GM12878 (cell line): ENCODE measurements at regions not wholly inside any gene's neighbourhood (a gene's known extent, or its start where the extent isn't known, plus 50 kb on each side); places are given as distances from the start of the nearest gene placed in this dataset.

Source experiments
- ATAC-seq: fragments of 200-7000 bp; cut with Tn5 transposase; 3 replicates; pipeline ENCODE4 v1.9.1; 2020; ENCODE audit warnings: mild to moderate bottlenecking, moderate library complexity
- BruUV-seq: library from RNA; stranded (reverse); fragments of 400-500 nt; replicated peaks from 2 replicates; lab custom pipeline; 2021; lab: Mats Ljungman, UMichigan
- CTCF ChIA-PET: fragments of 300-600 bp; sonication (Branson Sonifier 250); formaldehyde crosslinking; extraction: SDS; loops from one replicate; lab custom pipeline; 2021; ENCODE audit warnings: inconsistent platforms; lab: Yijun Ruan, JAX
- POLR2A ChIA-PET: fragments of 350-600 bp; formaldehyde crosslinking; extraction: SDS; loops from one replicate; lab custom pipeline; 2021; ENCODE audit warnings: inconsistent platforms; lab: Charles Lee
- RAD21 ChIA-PET: fragments of 300-600 bp; sonication (Branson Sonifier 250); formaldehyde crosslinking; loops from one replicate; lab custom pipeline; 2023; ENCODE audit warnings: antibody characterized with exemption; ENCODE audit not compliant: unreplicated experiment; lab: Charles Lee
- SMC1A ChIA-PET: fragments of 300-600 bp; sonication (Branson Sonifier 250); formaldehyde crosslinking; loops from one replicate; lab custom pipeline; 2023; ENCODE audit not compliant: unreplicated experiment, uncharacterized antibody; lab: Charles Lee
- DNase-seq: peaks from one replicate; pipeline ENCODE4 v3.0.0-alpha.2; 2011; ENCODE audit warnings: low read depth, low spot score
- FAIRE-seq: peaks from 3 replicates; lab custom pipeline; 2011; peaks lifted over from hg19 to GRCh38; lab: Jason Lieb, UNC
- H2AFZ ChIP-seq: 2 replicates; pipeline ENCODE4 v1.6.0; 2011; ENCODE audit warnings: low read depth, low read length, control low read depth; ENCODE audit not compliant: control insufficient read depth
- H3K27ac ChIP-seq: 2 replicates; pipeline ENCODE4 v1.5.1; 2011; ENCODE audit warnings: control low read depth; ENCODE audit not compliant: control insufficient read depth, insufficient read depth
- H3K27me3 ChIP-seq, 2 experiments: replicated peaks in 1 of 2; 2 replicates each; pipeline versions ENCODE4 v1.6.0 to v1.6.1; 2011; ENCODE audit warnings: low read length in 1 of 2; ENCODE audit not compliant: control insufficient read depth in 2 of 2, insufficient read depth in 2 of 2
- H3K36me3 ChIP-seq, 2 experiments: 2 replicates each; pipeline ENCODE4 v1.5.1; 2011; ENCODE audit warnings: low read length in 1 of 2; ENCODE audit not compliant: control insufficient read depth in 2 of 2, insufficient read depth in 2 of 2
- H3K4me1 ChIP-seq: 2 replicates; pipeline ENCODE4 v1.6.1; 2011; ENCODE audit warnings: mild to moderate bottlenecking, low read length, moderate library complexity, mixed read lengths; ENCODE audit not compliant: control insufficient read depth, insufficient read depth
- H3K4me2 ChIP-seq: 2 replicates; pipeline ENCODE4 v1.6.0; 2011; ENCODE audit warnings: control low read depth; ENCODE audit not compliant: control insufficient read depth, insufficient read depth
- H3K4me3 ChIP-seq: fragments of 200-600 bp; sonication (generic); 2 replicates; pipeline ENCODE4 v1.5.1; 2016
- H3K79me2 ChIP-seq: 2 replicates; pipeline ENCODE4 v1.6.0; 2011; ENCODE audit warnings: low read length; ENCODE audit not compliant: control insufficient read depth, insufficient read depth
- H3K9ac ChIP-seq: 2 replicates; pipeline ENCODE4 v1.8.0; 2011; ENCODE audit warnings: low read length, control low read depth, mixed read lengths; ENCODE audit not compliant: control insufficient read depth, insufficient read depth
- H3K9me3 ChIP-seq: replicated peaks from 3 replicates; pipeline ENCODE4 v1.5.1; 2011; ENCODE audit warnings: mild to moderate bottlenecking, low read length; ENCODE audit not compliant: control insufficient read depth, insufficient read depth
- H4K20me1 ChIP-seq: 2 replicates; pipeline ENCODE4 v1.6.0; 2011; ENCODE audit not compliant: control insufficient read depth, insufficient read depth
- ESRRA ChIP-seq: IDR thresholded peaks from 2 replicates; pipeline ENCODE4 v1.6.1; 2012; ENCODE audit warnings: mild to moderate bottlenecking, low read length, improper control_type of control experiment
- GATAD2B ChIP-seq: fragments of 450-650 bp; conservative IDR thresholded peaks from 2 replicates; pipeline ENCODE4 v1.6.1; 2017; ENCODE audit warnings: low read depth, mild to moderate bottlenecking, moderate library complexity
- HDGF ChIP-seq: fragments of 450-650 bp; IDR thresholded peaks from 2 replicates; pipeline ENCODE4 v1.6.1; 2016; ENCODE audit warnings: antibody characterized with exemption
- IRF3 ChIP-seq: fragments of 450-650 bp; IDR thresholded peaks from 2 replicates; pipeline ENCODE4 v1.6.1; 2014; ENCODE audit warnings: mild to moderate bottlenecking
- MAX ChIP-seq: IDR thresholded peaks from 2 replicates; pipeline ENCODE4 v1.6.1; 2012; ENCODE audit warnings: low read depth, low read length, improper control_type of control experiment
- MEF2A ChIP-seq: IDR thresholded peaks from 2 replicates; pipeline ENCODE4 v1.6.1; 2011; ENCODE audit warnings: low read depth, mild to moderate bottlenecking, low read length, moderate library complexity; ENCODE audit not compliant: insufficient read depth
- MTA3 ChIP-seq: IDR thresholded peaks from 2 replicates; pipeline ENCODE4 v1.6.1; 2012; ENCODE audit warnings: low read length, inconsistent platforms, borderline replicate concordance
- MYC ChIP-seq: IDR thresholded peaks from 2 replicates; pipeline ENCODE4 v1.6.1; 2011; ENCODE audit warnings: mild to moderate bottlenecking, low read length, moderate library complexity, inconsistent platforms; ENCODE audit not compliant: insufficient read depth, insufficient replicate concordance, insufficient read length, severe bottlenecking
- NR2F1 ChIP-seq: fragments of 450-650 bp; conservative IDR thresholded peaks from 2 replicates; pipeline ENCODE4 v1.6.1; 2017; ENCODE audit warnings: mild to moderate bottlenecking
- POLR2A ChIP-seq: IDR thresholded peaks from 2 replicates; pipeline ENCODE4 v1.6.1; 2011; ENCODE audit warnings: low read depth, mild to moderate bottlenecking, low read length
- RFX5 ChIP-seq: IDR thresholded peaks from 2 replicates; pipeline ENCODE4 v1.6.1; 2011; ENCODE audit warnings: low read depth, low read length, improper control_type of control experiment
- SUPT20H ChIP-seq: IDR thresholded peaks from 2 replicates; pipeline ENCODE4 v1.6.1; 2011; ENCODE audit warnings: low read depth, mild to moderate bottlenecking, low read length, moderate library complexity, borderline replicate concordance; ENCODE audit not compliant: control insufficient read depth
- TARDBP ChIP-seq: IDR thresholded peaks from 2 replicates; pipeline ENCODE4 v1.6.1; 2016; ENCODE audit warnings: borderline replicate concordance
- TBL1XR1 ChIP-seq: IDR thresholded peaks from 2 replicates; pipeline ENCODE4 v1.6.1; 2012; ENCODE audit warnings: low read depth, low read length, improper control_type of control experiment
- TCF12 ChIP-seq: IDR thresholded peaks from 2 replicates; pipeline ENCODE4 v1.6.1; 2011; ENCODE audit warnings: low read depth, mild to moderate bottlenecking, low read length
- WRNIP1 ChIP-seq: IDR thresholded peaks from 2 replicates; pipeline ENCODE4 v1.6.1; 2011; ENCODE audit warnings: low read depth, low read length, improper control_type of control experiment, borderline replicate concordance
- ZBTB40 ChIP-seq: fragments of 450-650 bp; IDR thresholded peaks from 2 replicates; pipeline ENCODE4 v1.6.1; 2016; ENCODE audit warnings: mild to moderate bottlenecking, moderate library complexity, borderline replicate concordance
- WGBS: methylation state at CpG from one replicate; pipeline ENCODE4 v1.1.6; 2016; ENCODE audit warnings: low lambda C conversion rate; ENCODE audit not compliant: insufficient replicate concordance, insufficient coverage; ENCODE audit errors: missing lambda C conversion rate; 5-methylcytosine and 5-hydroxymethylcytosine counted together
- in situ Hi-C: fragments of 300-500 bp; cut with MboI; formaldehyde crosslinking; loops from 9 replicates; pipeline ENCODE4 v1.14.3; 2018; ENCODE audit warnings: mixed read lengths
- intact Hi-C: fragments of 100-400 bp; cut with micrococcal nuclease; formaldehyde crosslinking; loops from one replicate; pipeline ENCODE4 v1.14.2; 2022; ENCODE audit not compliant: unreplicated experiment

DNA sequence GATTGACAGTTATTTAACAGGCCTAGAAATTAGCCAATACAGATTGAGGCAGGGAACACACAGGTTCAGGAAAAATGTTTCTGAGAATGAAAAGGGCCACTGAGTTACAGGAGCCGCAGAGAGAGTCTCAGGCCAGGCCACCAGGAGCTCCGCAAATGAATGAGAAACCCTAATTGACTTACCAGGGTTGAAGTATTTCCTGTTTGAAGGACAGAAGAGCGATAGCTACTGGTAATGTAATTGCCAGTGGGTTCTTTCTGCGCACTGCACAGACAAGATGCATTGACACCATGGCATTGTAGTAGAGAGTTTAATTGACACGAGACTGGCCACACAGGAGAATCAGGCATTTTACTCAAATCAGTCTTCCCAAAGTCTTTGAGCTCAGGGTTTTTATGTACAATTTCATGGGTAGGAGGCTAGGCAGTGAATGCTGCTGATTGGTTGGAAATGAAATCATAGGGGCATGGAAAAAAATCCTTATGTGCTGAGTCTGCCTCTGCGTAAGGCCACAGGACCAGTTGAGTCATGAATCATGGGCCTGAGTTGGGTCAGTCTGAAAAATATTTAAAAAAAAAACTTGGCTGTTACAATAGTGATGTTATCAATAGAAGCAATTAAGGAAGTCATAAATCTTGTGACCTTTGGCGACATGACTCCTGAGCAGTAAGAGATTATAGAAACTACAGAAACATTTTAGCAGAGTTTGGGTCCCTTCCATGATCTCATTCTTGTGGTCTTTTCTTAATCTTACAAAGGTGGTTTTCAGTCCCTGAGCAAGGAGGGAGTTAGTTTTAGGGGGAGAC, 203.8 kb downstream of the CASP12 start:
- no peaks in the 10 kb centered on the region for H4K20me1 ChIP-seq
- DNase-seq, result no peak
- no peak for ATAC-seq
- ChIA-PET CTCF (no interaction called here), SMC1A (no interaction called here), RAD21 (no interaction called here), POLR2A (no interaction called here)
- H3K4me2 ChIP-seq, result no peak overlapping the region
- 47% methylated on average over 7 of the region's 7 CpGs for WGBS
- H3K9me3 ChIP-seq, result no peaks in the 10 kb centered on the region
- no peak overlapping the region for H2AFZ ChIP-seq
- no peak overlapping the region for H3K4me3 ChIP-seq
- no TSS peak for BruUV-seq
- H3K79me2 ChIP-seq, result no peaks in the 10 kb centered on the region
- TF ChIP-seq TCF12 (no peak), MAX (no peak), POLR2A (no peak), RFX5 (no peak), MTA3 (no peak), MEF2A (no peak), IRF3 (no peak), MYC (no peak), NR2F1 (no peak), SUPT20H (no peak), TARDBP (no peak), TBL1XR1 (no peak), ZBTB40 (no peak), WRNIP1 (no peak), HDGF (no peak), GATAD2B (no peak), ESRRA (no peak)
- H3K4me1 ChIP-seq, result no peaks in the 10 kb centered on the region
- in situ Hi-C loops (no loop called here), intact Hi-C loops (no loop called here)
- no peak overlapping the region for H3K27ac ChIP-seq
- H3K9ac ChIP-seq, result no peak overlapping the region
- H3K36me3 ChIP-seq, result no peaks in the 10 kb centered on the region
- H3K27me3 ChIP-seq, result no peaks in the 10 kb centered on the region
- FAIRE-seq, result no peak
